ENCODE measurements at regions not wholly inside any gene's neighbourhood (a gene's known extent, or its start where the extent isn't known, plus 50 kb on each side); places are given as distances from the start of the nearest gene placed in this dataset.

DNA sequence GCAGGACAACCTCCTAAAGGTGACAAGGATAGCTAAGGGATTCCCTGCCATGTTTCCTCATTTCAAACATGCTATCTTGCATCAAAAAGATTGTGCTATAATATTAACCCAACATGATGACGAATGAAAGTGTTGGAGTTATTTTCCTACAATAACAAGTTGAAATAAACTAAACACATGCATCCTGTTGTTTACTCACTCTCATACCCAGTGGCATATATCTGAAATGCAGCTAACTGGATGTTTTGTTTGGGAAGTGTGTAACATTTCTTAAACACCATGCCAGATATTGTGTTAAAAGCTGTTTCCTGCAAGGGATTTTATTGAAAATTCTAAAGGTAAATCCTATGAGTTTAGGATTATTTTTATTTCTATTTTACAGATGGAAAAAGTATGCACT is 139.6 kb downstream of the TFPI2 start:
- TF ChIP-seq, protein P1, sequence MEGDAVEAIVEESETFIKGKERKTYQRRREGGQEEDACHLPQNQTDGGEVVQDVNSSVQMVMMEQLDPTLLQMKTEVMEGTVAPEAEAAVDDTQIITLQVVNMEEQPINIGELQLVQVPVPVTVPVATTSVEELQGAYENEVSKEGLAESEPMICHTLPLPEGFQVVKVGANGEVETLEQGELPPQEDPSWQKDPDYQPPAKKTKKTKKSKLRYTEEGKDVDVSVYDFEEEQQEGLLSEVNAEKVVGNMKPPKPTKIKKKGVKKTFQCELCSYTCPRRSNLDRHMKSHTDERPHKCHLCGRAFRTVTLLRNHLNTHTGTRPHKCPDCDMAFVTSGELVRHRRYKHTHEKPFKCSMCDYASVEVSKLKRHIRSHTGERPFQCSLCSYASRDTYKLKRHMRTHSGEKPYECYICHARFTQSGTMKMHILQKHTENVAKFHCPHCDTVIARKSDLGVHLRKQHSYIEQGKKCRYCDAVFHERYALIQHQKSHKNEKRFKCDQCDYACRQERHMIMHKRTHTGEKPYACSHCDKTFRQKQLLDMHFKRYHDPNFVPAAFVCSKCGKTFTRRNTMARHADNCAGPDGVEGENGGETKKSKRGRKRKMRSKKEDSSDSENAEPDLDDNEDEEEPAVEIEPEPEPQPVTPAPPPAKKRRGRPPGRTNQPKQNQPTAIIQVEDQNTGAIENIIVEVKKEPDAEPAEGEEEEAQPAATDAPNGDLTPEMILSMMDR (IDR thresholded peaks at IDR 0.05) = no peak
- TF ChIP-seq ZFX (IDR thresholded peaks at IDR 0.05; ENCODE audit: borderline replicate concordance) = no peak
- H3K27ac ChIP-seq = no peak overlapping the region

DNA sequence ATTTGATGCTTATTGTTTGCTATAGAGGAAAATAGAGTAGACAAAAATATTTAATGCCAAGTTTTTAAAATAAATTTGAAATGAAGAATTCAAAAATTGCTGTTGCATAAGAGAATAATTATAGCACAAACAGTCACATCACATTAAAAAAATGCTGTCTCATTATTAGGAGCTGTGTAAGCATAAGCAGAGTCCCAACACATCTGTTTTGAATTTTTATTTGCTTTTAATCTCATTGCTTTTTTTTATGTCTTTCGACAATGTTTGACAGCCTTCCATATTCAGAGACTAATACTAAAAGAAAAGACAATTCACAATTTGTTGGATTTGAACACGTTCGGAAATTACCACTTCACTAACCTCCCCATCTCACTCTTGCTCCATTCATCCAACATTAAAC is 143.5 kb downstream of the TFPI2 start:
- no peak overlapping the region for H3K27ac ChIP-seq
- TF ChIP-seq, protein P1 (IDR thresholded peaks at IDR 0.05) = no peak
- no peak for TF ChIP-seq ZFX (IDR thresholded peaks at IDR 0.05; ENCODE audit: borderline replicate concordance)

DNA sequence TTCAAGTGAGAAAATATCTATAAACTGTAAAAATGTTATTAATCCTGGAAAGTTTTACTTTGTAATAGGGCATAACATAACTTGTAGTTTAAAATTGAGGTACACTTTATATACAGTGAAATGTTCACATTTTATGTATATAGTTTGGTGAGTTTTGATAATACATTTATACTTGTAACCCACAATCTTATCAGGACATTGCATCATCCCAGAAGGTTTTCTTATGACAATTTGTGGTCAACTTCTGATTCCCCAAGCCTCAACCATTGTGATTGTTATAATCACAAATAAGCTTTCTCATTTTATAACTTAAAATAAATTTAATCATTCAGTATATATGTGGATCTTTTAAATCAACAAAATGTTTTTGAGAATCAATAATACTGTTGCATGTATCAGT is 151.1 kb downstream of the TFPI2 start:
- no peak overlapping the region for H3K27ac ChIP-seq
- TF ChIP-seq ZFX (IDR thresholded peaks at IDR 0.05; ENCODE audit: borderline replicate concordance) = no peak
- TF ChIP-seq, protein P1 (IDR thresholded peaks at IDR 0.05) = no peak

DNA sequence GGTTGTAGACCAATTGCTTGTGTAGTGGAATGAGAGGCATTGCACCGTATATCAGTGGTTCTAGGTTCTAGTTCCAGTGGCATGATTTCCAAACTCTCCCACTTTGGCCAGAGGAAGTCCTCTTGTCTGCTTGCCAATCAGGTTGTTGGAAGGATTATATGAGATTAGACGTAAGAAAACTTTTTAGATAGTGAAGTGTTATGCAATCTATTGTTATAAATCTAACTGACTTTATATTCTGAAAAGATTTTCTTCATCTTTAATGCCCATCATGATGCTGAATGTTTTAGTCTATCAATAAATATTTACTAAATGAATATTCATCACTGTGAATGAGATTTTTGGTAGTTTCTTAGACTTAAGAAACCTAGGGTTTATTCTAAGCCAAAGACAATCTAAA is 152.6 kb downstream of the TFPI2 start:
- no peak overlapping the region for H3K27ac ChIP-seq
- TF ChIP-seq, protein P1 (IDR thresholded peaks at IDR 0.05) = no peak
- TF ChIP-seq ZFX (IDR thresholded peaks at IDR 0.05; ENCODE audit: borderline replicate concordance) = no peak

DNA sequence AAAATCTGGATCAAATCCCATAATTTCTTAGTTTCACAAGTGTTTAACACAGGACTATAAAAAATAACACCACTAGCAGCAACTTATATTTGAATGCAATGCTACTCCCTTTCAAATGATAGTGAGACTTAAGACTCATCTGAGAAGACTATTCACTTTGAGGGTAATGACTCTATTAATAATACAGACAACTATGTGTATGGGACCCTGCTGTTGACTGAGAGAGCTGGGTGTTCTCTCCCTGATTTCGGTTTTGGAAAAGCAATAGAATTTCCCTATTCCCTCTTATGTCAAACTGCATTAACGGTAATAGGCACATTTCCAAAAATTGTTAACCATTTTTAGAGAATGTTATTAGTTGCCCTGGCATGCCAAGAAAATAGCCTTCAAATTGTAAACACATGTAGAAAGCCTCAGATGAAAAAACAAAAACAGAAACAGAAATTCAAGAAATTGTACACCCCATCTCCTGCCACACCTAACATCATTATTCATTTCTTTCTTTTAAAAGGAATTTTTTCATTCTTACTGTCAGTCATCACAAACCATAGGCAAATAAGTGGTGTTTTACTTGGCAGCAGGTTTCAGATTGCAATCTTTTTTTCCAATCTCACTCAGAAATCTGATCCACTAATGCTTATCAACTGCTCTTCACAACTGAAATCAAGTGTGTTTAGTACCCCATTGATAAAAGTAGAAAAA is 153.7 kb downstream of the TFPI2 start:
- TF ChIP-seq, protein P1 (IDR thresholded peaks at IDR 0.05) = no peak
- no peak for TF ChIP-seq ZFX (IDR thresholded peaks at IDR 0.05; ENCODE audit: borderline replicate concordance)

DNA sequence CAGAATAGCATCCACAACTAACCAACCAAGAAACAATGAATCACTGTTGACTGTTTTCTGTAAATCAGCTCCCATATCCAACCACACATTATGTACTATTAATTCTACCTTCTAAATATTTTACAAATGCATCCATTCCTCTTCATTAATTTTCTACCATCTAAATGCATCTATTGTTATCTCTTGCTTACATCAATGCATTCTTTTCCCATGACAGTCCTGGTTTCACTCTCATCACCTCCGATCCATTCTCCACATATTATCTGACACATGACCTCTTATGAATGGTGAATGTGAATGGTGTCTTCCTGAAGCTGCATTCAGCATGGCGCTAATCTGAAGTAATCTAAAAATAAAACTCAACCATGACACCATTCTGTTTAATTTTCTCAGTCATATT is 153.8 kb upstream of the CALCR start:
- no peak overlapping the region for H3K27ac ChIP-seq
- TF ChIP-seq ZFX (IDR thresholded peaks at IDR 0.05; ENCODE audit: borderline replicate concordance) = no peak
- TF ChIP-seq, protein P1 (IDR thresholded peaks at IDR 0.05) = no peak

More for the DNA sequence above, 153.7 kb downstream of the TFPI2 start:
- H3K27ac ChIP-seq = no peak overlapping the region

DNA sequence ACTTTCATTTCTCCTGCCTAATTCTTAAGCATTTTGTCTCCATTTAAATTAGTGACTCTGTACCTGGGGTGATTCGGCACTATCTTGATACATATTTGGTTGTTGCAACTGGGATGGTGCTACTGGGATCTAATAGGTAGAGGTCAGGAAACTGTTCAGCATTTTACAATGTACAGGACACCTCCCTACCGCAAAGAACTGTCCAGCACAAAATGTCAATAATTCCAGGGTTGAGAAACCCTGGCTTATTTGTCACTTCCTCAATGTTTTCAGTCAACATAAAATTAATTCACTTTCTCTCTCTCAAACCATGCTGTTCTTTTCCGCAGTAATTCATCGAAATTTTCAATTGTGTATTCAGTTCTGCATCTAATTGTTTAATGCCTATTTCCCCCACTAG is 151.4 kb upstream of the CALCR start:
- TF ChIP-seq, protein P1 (IDR thresholded peaks at IDR 0.05) = no peak
- TF ChIP-seq ZFX (IDR thresholded peaks at IDR 0.05; ENCODE audit: borderline replicate concordance) = no peak

More for the DNA sequence above, 151.4 kb upstream of the CALCR start:
- H3K27ac ChIP-seq = no peak overlapping the region

Measured in 22Rv1 (cell line).